GM18858 (cell line): ENCODE measurements at regions not wholly inside any gene's neighbourhood (a gene's known extent, or its start where the extent isn't known, plus 50 kb on each side); places are given as distances from the start of the nearest gene placed in this dataset.

Experiments used
- ATAC-seq: cut with Tn5 transposase; IDR thresholded peaks from one replicate; pipeline ENCODE4 v1.9.1; 2021; ENCODE audit not compliant: unreplicated experiment

GRCh38 chr4:133776503-133776902, 425.1 kb downstream of the PABPC4L start:
- no peak for ATAC-seq

- ATAC-seq, result no peak
These were observed 425.7 kb downstream of the PABPC4L start for GRCh38 chr4:133775881-133776280.

- ATAC-seq, result no peak
These were observed 426.1 kb downstream of the PABPC4L start for GRCh38 chr4:133775469-133775868.

GRCh38 chr4:133759428-133759827, 442.2 kb downstream of the PABPC4L start:
- ATAC-seq, result no peak

GRCh38 chr4:133741766-133742165, 459.8 kb downstream of the PABPC4L start:
- ATAC-seq, result no peak

GRCh38 chr4:133720001-133720400, 481.6 kb downstream of the PABPC4L start:
- no peak for ATAC-seq

GRCh38 chr4:133719098-133719497, 482.5 kb downstream of the PABPC4L start:
- no peak for ATAC-seq

GRCh38 chr4:133714211-133714610, 487.4 kb downstream of the PABPC4L start:
- ATAC-seq, result no peak

GRCh38 chr4:133713340-133713739, 488.2 kb downstream of the PABPC4L start:
- no peak for ATAC-seq

GRCh38 chr4:133711817-133712216, 489.8 kb downstream of the PABPC4L start:
- ATAC-seq, result no peak

- ATAC-seq, result no peak
These were observed 507.2 kb downstream of the PABPC4L start for GRCh38 chr4:133694416-133694815.

- ATAC-seq, result no peak
These were observed 517.6 kb downstream of the PABPC4L start for GRCh38 chr4:133683967-133684366.

GRCh38 chr4:133668061-133668851, 519.2 kb downstream of the PCDH10 start:
- ATAC-seq, result no peak

- no peak for ATAC-seq
These were observed 498.1 kb downstream of the PCDH10 start for GRCh38 chr4:133647206-133647605.

GRCh38 chr4:133641191-133641590, 492.1 kb downstream of the PCDH10 start:
- ATAC-seq, result no peak

GRCh38 chr4:133638751-133639150, 489.7 kb downstream of the PCDH10 start:
- ATAC-seq, result no peak

- no peak for ATAC-seq
These were observed 488.1 kb downstream of the PCDH10 start for GRCh38 chr4:133637161-133637560.

- ATAC-seq, result no peak
These were observed 475.6 kb downstream of the PCDH10 start for GRCh38 chr4:133624744-133625143.

GRCh38 chr4:133623847-133624246, 474.8 kb downstream of the PCDH10 start:
- ATAC-seq, result no peak

- no peak for ATAC-seq
These were observed 472.5 kb downstream of the PCDH10 start for GRCh38 chr4:133621628-133622027.

- no peak for ATAC-seq
These were observed 471.5 kb downstream of the PCDH10 start for GRCh38 chr4:133620555-133620954.

GRCh38 chr4:133618963-133619362, 469.9 kb downstream of the PCDH10 start:
- no peak for ATAC-seq

- ATAC-seq, result no peak
These were observed 450.9 kb downstream of the PCDH10 start for GRCh38 chr4:133600008-133600407.
